HepG2 (cell line): ENCODE measurements at regions not wholly inside any gene's neighbourhood (a gene's known extent, or its start where the extent isn't known, plus 50 kb on each side); places are given as distances from the start of the nearest gene placed in this dataset.

Source experiments
- ATAC-seq: fragments of 200-7000 bp; cut with Tn5 transposase; 3 replicates; pipeline ENCODE4 v1.9.1; 2020; ENCODE audit warnings: mild to moderate bottlenecking, moderate library complexity
- BruUV-seq: library from RNA; stranded (reverse); fragments of 400-500 nt; replicated peaks from 2 replicates; lab custom pipeline; 2021; lab: Mats Ljungman, UMichigan
- CTCF ChIA-PET: fragments of 300-600 bp; formaldehyde crosslinking; extraction: SDS; loops from one replicate; lab custom pipeline; 2021; ENCODE audit warnings: low total read pairs, inconsistent platforms, low intra/inter-chr PET ratio; lab: Yijun Ruan, JAX
- POLR2A ChIA-PET: fragments of 350-600 bp; sonication (Branson Sonifier 250); formaldehyde crosslinking; loops from one replicate; lab custom pipeline; 2020; ENCODE audit warnings: antibody characterized with exemption, inconsistent platforms; lab: Yijun Ruan, JAX
- DNase-seq: peaks from one replicate; pipeline ENCODE4 v3.0.0-alpha.2; 2015; ENCODE audit warnings: low spot score
- FAIRE-seq: peaks from 3 replicates; lab custom pipeline; 2011; peaks lifted over from hg19 to GRCh38; lab: Jason Lieb, UNC
- H2AFZ ChIP-seq: one replicate; pipeline ENCODE4 v1.6.1; 2011; ENCODE audit warnings: low read length, inconsistent platforms
- H3K27ac ChIP-seq: fragments of 300-600 bp; 3 replicates; pipeline ENCODE4 v1.8.0; 2011; ENCODE audit warnings: mixed run types, mild to moderate bottlenecking, mixed read lengths, low read length, inconsistent platforms; ENCODE audit not compliant: insufficient read depth; ENCODE audit errors: extremely low read length
- H3K27me3 ChIP-seq, 2 experiments: fragments of 200-600 bp in 1 of 2; 2 replicates in 1 of 2; 3 replicates in 1 of 2; pipeline versions ENCODE4 v1.6.0 to v1.8.0; 2011; ENCODE audit warnings: low read length in 2 of 2, mild to moderate bottlenecking in 2 of 2, moderate library complexity in 2 of 2, inconsistent platforms in 1 of 2; ENCODE audit not compliant: insufficient read depth in 2 of 2, control insufficient read depth in 1 of 2
- H3K36me3 ChIP-seq, 2 experiments: fragments of 200-600 bp in 1 of 2; replicated peaks in 1 of 2; 2 replicates in 1 of 2; 3 replicates in 1 of 2; pipeline versions ENCODE4 v1.5.1 to v1.8.0; 2011; ENCODE audit warnings: low read length in 2 of 2, inconsistent platforms in 1 of 2; ENCODE audit not compliant: insufficient read depth in 2 of 2, control insufficient read depth in 1 of 2
- H3K4me1 ChIP-seq: 2 replicates; pipeline ENCODE4 v1.5.1; 2012; ENCODE audit warnings: low read length, inconsistent platforms; ENCODE audit not compliant: insufficient read depth
- H3K4me2 ChIP-seq: 2 replicates; pipeline ENCODE4 v1.6.0; 2011; ENCODE audit warnings: low read depth, low read length, inconsistent platforms
- H3K4me3 ChIP-seq, 3 experiments: fragments of 200-600 bp in 1 of 3; sonication (generic), shearing (Covaris generic) in 1 of 3; replicated peaks in 1 of 3; 2 replicates each; pipeline ENCODE4 v1.5.1; 2011 to 2016; ENCODE audit warnings: low read length in 3 of 3, inconsistent platforms in 2 of 3, low read depth in 2 of 3, mild to moderate bottlenecking in 2 of 3, control low read depth in 1 of 3, mixed read lengths in 1 of 3; ENCODE audit not compliant: insufficient read depth in 1 of 3
- H3K79me2 ChIP-seq: one replicate; pipeline ENCODE4 v1.6.1; 2011; ENCODE audit warnings: low read length, inconsistent platforms; ENCODE audit not compliant: insufficient read depth
- H3K9ac ChIP-seq: 2 replicates; pipeline ENCODE4 v1.6.0; 2011; ENCODE audit warnings: mild to moderate bottlenecking, low read depth, low read length, inconsistent platforms; ENCODE audit not compliant: insufficient read depth
- H3K9me3 ChIP-seq: 2 replicates; pipeline ENCODE4 v1.5.1; 2012; ENCODE audit warnings: mild to moderate bottlenecking, low read length
- H4K20me1 ChIP-seq: 2 replicates; pipeline ENCODE4 v1.6.0; 2011; ENCODE audit warnings: inconsistent platforms, mild to moderate bottlenecking, low read length, moderate library complexity; ENCODE audit not compliant: insufficient read depth
- HHEX ChIP-seq: IDR thresholded peaks from 2 replicates; pipeline ENCODE4 v1.6.1; 2016; ENCODE audit warnings: control low read depth
- HMG20B ChIP-seq: conservative IDR thresholded peaks from 2 replicates; pipeline ENCODE4 v1.6.1; 2016; ENCODE audit warnings: missing genetic modification reagents, missing compliant biosample characterization
- HNRNPUL1 ChIP-seq: fragments of 200-400 bp; formaldehyde crosslinking; IDR thresholded peaks from 2 replicates; pipeline ENCODE4 v1.6.1; 2017; ENCODE audit warnings: low read depth, mild to moderate bottlenecking, low read length, moderate library complexity
- KDM5B ChIP-seq: sonication (generic); formaldehyde crosslinking; IDR thresholded peaks from 2 replicates; pipeline ENCODE4 v1.4.0; 2020; ENCODE audit warnings: missing genetic modification reagents, mild to moderate bottlenecking, borderline replicate concordance
- KLF11 ChIP-seq: IDR thresholded peaks from 2 replicates; pipeline ENCODE4 v1.6.1; 2016; ENCODE audit warnings: missing compliant biosample characterization
- RBFOX2 ChIP-seq: fragments of 200-400 bp; formaldehyde crosslinking; IDR thresholded peaks from 2 replicates; pipeline ENCODE4 v1.6.1; 2017; ENCODE audit warnings: low read depth, mild to moderate bottlenecking, low read length
- RFX1 ChIP-seq: fragments of 450-650 bp; IDR thresholded peaks from 2 replicates; pipeline ENCODE4 v1.6.1; 2017
- TIGD3 ChIP-seq: sonication (generic); formaldehyde crosslinking; IDR thresholded peaks from 2 replicates; pipeline ENCODE4 v1.5.1; 2020; ENCODE audit warnings: mild to moderate bottlenecking, missing genetic modification reagents, borderline replicate concordance
- YEATS2 ChIP-seq: sonication (generic); formaldehyde crosslinking; IDR thresholded peaks from 2 replicates; pipeline ENCODE4 v1.4.0; 2020; ENCODE audit warnings: missing genetic modification reagents, borderline replicate concordance
- ZNF333 ChIP-seq: sonication (generic); formaldehyde crosslinking; IDR thresholded peaks from 2 replicates; pipeline ENCODE4 v1.4.0; 2020; ENCODE audit warnings: mild to moderate bottlenecking, missing genetic modification reagents, borderline replicate concordance
- ZNF335 ChIP-seq: sonication (generic); formaldehyde crosslinking; IDR thresholded peaks from 2 replicates; pipeline ENCODE4 v1.4.0; 2020; ENCODE audit warnings: missing genetic modification reagents
- ZNF34 ChIP-seq: sonication (generic); formaldehyde crosslinking; IDR thresholded peaks from 2 replicates; pipeline ENCODE4 v1.4.0; 2020; ENCODE audit warnings: mild to moderate bottlenecking, missing genetic modification reagents, borderline replicate concordance
- ZNF354B ChIP-seq: sonication (generic); formaldehyde crosslinking; IDR thresholded peaks from 2 replicates; pipeline ENCODE4 v1.8.0; 2022; ENCODE audit warnings: mild to moderate bottlenecking, missing genetic modification reagents
- ZNF646 ChIP-seq: sonication (generic); formaldehyde crosslinking; IDR thresholded peaks from 2 replicates; pipeline ENCODE4 v1.9.0; 2021; ENCODE audit warnings: mild to moderate bottlenecking, missing genetic modification reagents
- ZNF678 ChIP-seq: sonication (generic); formaldehyde crosslinking; IDR thresholded peaks from 2 replicates; pipeline ENCODE4 v1.4.0; 2020; ENCODE audit warnings: mild to moderate bottlenecking, missing genetic modification reagents
- ZNF724P ChIP-seq: sonication (generic); formaldehyde crosslinking; IDR thresholded peaks from 2 replicates; pipeline ENCODE4 v1.8.0; 2022; ENCODE audit warnings: missing genetic modification reagents, borderline replicate concordance
- ZSCAN9 ChIP-seq: IDR thresholded peaks from 2 replicates; pipeline ENCODE4 v1.6.1; 2016; ENCODE audit warnings: borderline replicate concordance
- ZZZ3 ChIP-seq: sonication (generic); formaldehyde crosslinking; IDR thresholded peaks from 2 replicates; pipeline ENCODE4 v1.4.0; 2020; ENCODE audit warnings: missing genetic modification reagents, mild to moderate bottlenecking, borderline replicate concordance
- WGBS: methylation state at CpG from one replicate; pipeline ENCODE4 v1.1.6; 2017; ENCODE audit warnings: low lambda C conversion rate; 5-methylcytosine and 5-hydroxymethylcytosine counted together
- in situ Hi-C: cut with HindIII; loops from 2 replicates; pipeline ENCODE4 v1.10.0; 2017; ENCODE audit warnings: low pct_unique_long_range_greater_than_20kb; ENCODE audit not compliant: extremely low pct_ligation_motif_present
- intact Hi-C: fragments of 100-400 bp; cut with micrococcal nuclease; formaldehyde crosslinking; loops from one replicate; pipeline ENCODE4 v1.10.0; 2022; ENCODE audit not compliant: unreplicated experiment
- TF ChIP-seq, protein P1 (sequence below): sonication (generic); formaldehyde crosslinking; IDR thresholded peaks from 2 replicates; pipeline ENCODE4 v1.5.0; 2020; ENCODE audit warnings: missing genetic modification reagents

DNA sequence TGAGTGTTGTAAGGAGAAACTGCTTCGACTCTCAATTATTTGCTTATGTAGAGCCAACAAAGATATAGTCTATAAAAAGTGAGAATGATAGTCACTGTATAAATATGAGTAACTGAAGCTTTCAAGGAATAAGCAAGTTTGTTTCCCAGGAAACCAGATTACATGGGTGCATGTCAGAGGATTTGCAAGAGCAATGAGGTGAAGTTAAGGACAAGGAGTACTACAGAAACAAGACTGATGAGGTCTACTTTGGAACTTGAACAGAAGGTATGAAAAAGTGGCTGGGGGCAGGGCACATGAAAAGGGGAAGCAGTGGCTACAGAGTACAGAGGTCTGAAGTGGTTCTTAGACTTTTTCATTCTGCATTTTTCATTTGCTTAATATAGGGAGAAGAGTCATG lies 321.0 kb upstream of the CXXC4 start (continued):
- TF ChIP-seq ZNF678 (CRISPR knock-in tag), result no peak
- no peak for TF ChIP-seq ZNF333 (CRISPR knock-in tag)
- no peak for TF ChIP-seq HHEX
- TF ChIP-seq ZNF354B (CRISPR knock-in tag), result no peak
- no peak for TF ChIP-seq ZNF335
- TF ChIP-seq ZNF724P (CRISPR knock-in tag), result no peak
- TF ChIP-seq YEATS2, result no peak
- no peak for TF ChIP-seq RFX1

- WGBS, result 3% methylated on average over 4 of the region's 4 CpGs
- no peaks in the 10 kb centered on the region for H3K36me3 ChIP-seq
- H3K4me2 ChIP-seq, result no peak overlapping the region
- DNase-seq (no peak), ATAC-seq (no peak)
- no peaks in the 10 kb centered on the region for H3K4me1 ChIP-seq
- H3K9me3 ChIP-seq, result no peaks in the 10 kb centered on the region
- no peak overlapping the region for H2AFZ ChIP-seq
- no peaks in the 10 kb centered on the region for H4K20me1 ChIP-seq
- no peaks in the 10 kb centered on the region for H3K27me3 ChIP-seq
- no peaks in the 10 kb centered on the region for H3K79me2 ChIP-seq
- intact Hi-C loops, result no loop called here
- ChIA-PET CTCF (no interaction called here), POLR2A (no interaction called here)
- no TSS peak for BruUV-seq
- H3K4me3 ChIP-seq, result no peak overlapping the region
- H3K9ac ChIP-seq, result no peak overlapping the region
- TF ChIP-seq KDM5B (CRISPR knock-in tag), result no peak
- TF ChIP-seq ZNF646 (CRISPR knock-in tag), result no peak
- no peak for TF ChIP-seq HNRNPUL1
- TF ChIP-seq ZNF34 (CRISPR knock-in tag), result no peak
- TF ChIP-seq, protein P1, sequence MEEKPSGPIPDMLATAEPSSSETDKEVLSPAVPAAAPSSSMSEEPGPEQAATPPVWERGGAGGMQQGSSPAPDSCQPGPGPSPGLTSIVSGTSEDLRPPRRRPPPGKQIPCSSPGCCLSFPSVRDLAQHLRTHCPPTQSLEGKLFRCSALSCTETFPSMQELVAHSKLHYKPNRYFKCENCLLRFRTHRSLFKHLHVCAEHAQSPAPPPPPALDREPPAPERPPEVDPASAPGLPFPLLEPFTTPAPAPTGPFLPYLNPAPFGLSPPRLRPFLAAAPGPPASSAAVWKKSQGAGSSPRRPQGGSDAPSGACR (CRISPR knock-in tag), result no peak
- TF ChIP-seq TIGD3 (CRISPR knock-in tag), result no peak
- TF ChIP-seq RBFOX2, result no peak
- TF ChIP-seq ZSCAN9 (CRISPR knock-in tag), result no peak
- no peak for TF ChIP-seq KLF11 (CRISPR knock-in tag)
- no peak for TF ChIP-seq ZZZ3
- no peak for TF ChIP-seq HMG20B
- TF ChIP-seq, all 625 proteins: peak for 0
- in situ Hi-C loops, result no loop called here
- no peak overlapping the region for H3K27ac ChIP-seq
- no peak for FAIRE-seq
Observed at GRCh38 chr4:104818579-104818978, 323.9 kb upstream of the CXXC4 start.
